Stomach (tissue), 8 donors: ENCODE measurements at regions not wholly inside any gene's neighbourhood (a gene's known extent, or its start where the extent isn't known, plus 50 kb on each side); places are given as distances from the start of the nearest gene placed in this dataset.

ENCODE experiments used
- DNase-seq, 2 donors: peaks; one replicate each; pipeline versions ENCODE4 v3.0.0 to v3.0.0-alpha.2; 2013 to 2019
- H3K27ac ChIP-seq, 5 donors: fragments of 200-600 bp in 4 of 5; sonication (generic) in 4 of 5; one replicate each; pipeline ENCODE4 v1.5.1; 2013 to 2019; ENCODE audit warnings: mild to moderate bottlenecking in 1 of 5, moderate library complexity in 1 of 5
- H3K27me3 ChIP-seq, 3 donors: fragments of 200-600 bp; sonication (generic); one replicate each; pipeline ENCODE4 v1.5.1; 2017 to 2019; ENCODE audit warnings: mixed run types in 1 of 3
- H3K36me3 ChIP-seq, 4 donors: fragments of 200-600 bp; sonication (generic); 1 replicate in 3 of 4; 2 replicates in 1 of 4; pipeline ENCODE4 v1.5.1; 2016 to 2019
- H3K4me1 ChIP-seq, 4 donors: fragments of 200-600 bp; sonication (generic); one replicate each; pipeline ENCODE4 v1.5.1; 2016 to 2019
- H3K4me3 ChIP-seq, 4 donors: fragments of 200-600 bp; sonication (generic) in 3 of 4; one replicate each; pipeline ENCODE4 v1.5.1; 2016 to 2019; ENCODE audit warnings: mild to moderate bottlenecking in 1 of 4
- H3K9me3 ChIP-seq, 4 donors: fragments of 200-600 bp; sonication (generic); one replicate each; pipeline ENCODE4 v1.5.1; 2016 to 2019
- EP300 ChIP-seq: sonication (generic); formaldehyde crosslinking; IDR thresholded peaks from one replicate; pipeline ENCODE4 v1.6.1; 2017; ENCODE audit warnings: antibody characterized with exemption
- POLR2A ChIP-seq, 4 donors: fragments of 450-650 bp; IDR thresholded peaks; one replicate each; pipeline ENCODE4 v1.6.1; 2016; ENCODE audit warnings: antibody characterized with exemption in 4 of 4, control low read depth in 2 of 4, mild to moderate bottlenecking in 1 of 4, moderate library complexity in 1 of 4
- POLR2AphosphoS5 ChIP-seq, 3 donors: sonication (generic); formaldehyde crosslinking; IDR thresholded peaks; one replicate each; pipeline ENCODE4 v1.6.1; 2016; ENCODE audit warnings: antibody characterized with exemption in 3 of 3
- WGBS, 5 donors: extraction: QIAGEN DNeasy Blood & Tissue Kit in 3 of 5; methylation state at CpG; one replicate each; pipeline versions ENCODE4 v1.1.5 to v1.1.7; 2013 to 2018; 5-methylcytosine and 5-hydroxymethylcytosine counted together
- intact Hi-C: fragments of 100-400 bp; cut with DNase I; formaldehyde crosslinking; loops from one replicate; pipeline ENCODE4 v1.15.1; 2023; ENCODE audit warnings: low total_unique reads
- TF ChIP-seq, protein P1 (sequence below), 7 experiments: fragments of 450-650 bp in 4 of 7; fragments of 200-600 bp in 3 of 7; sonication (generic) in 3 of 7; IDR thresholded peaks; one replicate each; pipeline ENCODE4 v1.5.1; 2016 to 2019; ENCODE audit warnings: antibody characterized with exemption in 7 of 7, control low read depth in 2 of 7, mild to moderate bottlenecking in 1 of 7
- donor health status: healthy with polysubstance abuse.
- donor health status: Bipolar disorder and iron deficiency.
- donor health status: healthy.

DNA sequence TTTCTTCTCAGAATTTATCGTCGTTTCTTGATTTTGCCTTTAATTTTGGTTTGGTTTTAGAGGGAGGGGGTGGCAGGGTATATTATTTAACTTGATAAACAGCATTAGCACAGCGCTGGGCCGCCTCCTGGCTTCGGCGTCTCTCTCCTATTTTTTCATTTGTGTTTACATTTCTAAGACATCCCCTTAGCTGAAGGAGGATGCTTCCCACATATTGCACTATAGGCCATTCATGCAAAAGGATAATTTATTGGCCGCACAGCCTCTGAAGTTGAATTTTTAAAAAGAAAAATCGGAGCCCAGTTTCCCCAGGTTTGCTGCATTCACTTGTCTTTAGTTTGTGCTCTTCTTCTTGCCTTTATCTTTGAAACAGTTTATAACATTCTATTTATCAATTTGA lies 497.4 kb upstream of the ZFHX3 start:
- H3K4me1 ChIP-seq: peaks cover 0 to 6% (median 0%) of the 10 kb centered on the region in 4 donors
- no peaks in the 10 kb centered on the region for H3K36me3 ChIP-seq
- H3K9me3 ChIP-seq: no peaks in the 10 kb centered on the region
- TF ChIP-seq POLR2A (IDR thresholded peaks at IDR 0.05) (no peak), POLR2AphosphoS5 (IDR thresholded peaks at IDR 0.05) (no peak)
- no peak for DNase-seq
- no peak overlapping the region for H3K27ac ChIP-seq
- 63 to 73% (median 67%) methylated on average over 8 of the region's 8 CpGs for WGBS, 5 donors
- intact Hi-C loops: no loop called here
- H3K4me3 ChIP-seq: no peak overlapping the region
- peaks cover 0 to 77% (median 55%) of the 10 kb centered on the region in 3 donors for H3K27me3 ChIP-seq

DNA sequence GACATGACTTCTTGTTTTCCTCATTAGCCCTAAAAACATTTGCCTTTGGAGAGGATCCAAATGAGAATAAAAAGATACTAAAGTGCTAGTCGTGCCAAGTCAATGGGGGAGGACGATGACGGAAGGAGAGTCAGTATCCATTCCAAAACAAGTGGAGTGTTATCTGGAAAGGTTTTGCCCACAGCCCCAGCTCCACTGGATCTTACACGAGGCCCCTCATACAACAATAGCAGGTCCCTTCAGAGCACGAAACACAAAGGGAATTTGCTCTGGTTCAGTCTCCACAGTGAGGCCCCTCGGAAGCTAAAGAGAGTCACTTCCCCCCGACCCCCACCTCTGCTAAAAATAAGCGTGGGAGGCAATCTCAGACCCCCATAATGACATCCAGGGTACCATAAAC lies 496.9 kb upstream of the ZFHX3 start:
- Histone ChIP-seq H3K36me3 (no peaks in the 10 kb centered on the region), H3K4me3 (no peak overlapping the region), H3K4me1 (peaks cover 0 to 6% (median 0%) of the 10 kb centered on the region in 4 donors), H3K27me3 (peaks cover 0 to 72% (median 51%) of the 10 kb centered on the region in 3 donors), H3K9me3 (no peaks in the 10 kb centered on the region), H3K27ac (no peak overlapping the region)
- DNase-seq: no peak
- 31 to 41% (median 40%) methylated on average over 8 of the region's 8 CpGs for WGBS, 5 donors
- TF ChIP-seq EP300 (no peak), POLR2A (IDR thresholded peaks at IDR 0.05) (no peak), POLR2AphosphoS5 (IDR thresholded peaks at IDR 0.05) (no peak)
- TF ChIP-seq, protein P1, sequence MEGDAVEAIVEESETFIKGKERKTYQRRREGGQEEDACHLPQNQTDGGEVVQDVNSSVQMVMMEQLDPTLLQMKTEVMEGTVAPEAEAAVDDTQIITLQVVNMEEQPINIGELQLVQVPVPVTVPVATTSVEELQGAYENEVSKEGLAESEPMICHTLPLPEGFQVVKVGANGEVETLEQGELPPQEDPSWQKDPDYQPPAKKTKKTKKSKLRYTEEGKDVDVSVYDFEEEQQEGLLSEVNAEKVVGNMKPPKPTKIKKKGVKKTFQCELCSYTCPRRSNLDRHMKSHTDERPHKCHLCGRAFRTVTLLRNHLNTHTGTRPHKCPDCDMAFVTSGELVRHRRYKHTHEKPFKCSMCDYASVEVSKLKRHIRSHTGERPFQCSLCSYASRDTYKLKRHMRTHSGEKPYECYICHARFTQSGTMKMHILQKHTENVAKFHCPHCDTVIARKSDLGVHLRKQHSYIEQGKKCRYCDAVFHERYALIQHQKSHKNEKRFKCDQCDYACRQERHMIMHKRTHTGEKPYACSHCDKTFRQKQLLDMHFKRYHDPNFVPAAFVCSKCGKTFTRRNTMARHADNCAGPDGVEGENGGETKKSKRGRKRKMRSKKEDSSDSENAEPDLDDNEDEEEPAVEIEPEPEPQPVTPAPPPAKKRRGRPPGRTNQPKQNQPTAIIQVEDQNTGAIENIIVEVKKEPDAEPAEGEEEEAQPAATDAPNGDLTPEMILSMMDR (IDR thresholded peaks at IDR 0.05): no peak
- intact Hi-C loops: no loop called here

DNA sequence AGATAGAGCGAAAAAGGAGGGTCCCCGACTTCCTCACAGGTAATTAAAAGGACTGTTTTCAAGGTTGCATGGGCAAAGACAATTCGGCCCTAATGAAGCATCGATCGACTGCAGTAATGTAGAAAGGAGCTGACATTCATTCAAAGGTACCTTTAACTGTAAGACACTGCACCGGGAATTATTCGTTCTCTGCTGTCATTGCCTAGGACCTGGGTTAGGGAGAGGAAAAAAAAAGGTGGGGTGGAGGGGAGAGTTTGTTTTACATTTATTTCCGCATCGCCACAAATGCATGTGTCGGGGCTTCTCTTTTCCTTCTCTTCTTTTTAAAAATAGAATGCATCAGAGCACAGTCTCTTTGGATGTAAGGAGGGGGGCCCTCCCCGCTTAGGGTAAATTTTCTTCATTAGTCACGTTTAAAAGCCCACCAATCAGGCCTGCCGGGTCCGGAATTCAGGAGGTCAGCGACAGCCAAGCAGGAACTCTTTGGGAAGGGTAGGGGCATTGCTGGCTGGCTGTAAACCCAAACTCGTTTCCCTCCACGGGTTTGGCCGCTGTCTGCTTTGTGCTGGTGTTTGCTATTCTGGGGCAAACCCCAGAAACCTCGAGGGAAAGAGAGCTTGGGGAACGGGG lies 496.2 kb upstream of the ZFHX3 start:
- intact Hi-C loops: no loop called here
- no peaks in the 10 kb centered on the region for H3K9me3 ChIP-seq
- no peak for DNase-seq
- peaks cover 0 to 65% (median 49%) of the 10 kb centered on the region in 3 donors for H3K27me3 ChIP-seq
- 25 to 31% (median 26%) methylated on average over 20 of the region's 20 CpGs for WGBS, 5 donors
- peaks cover 0 to 6% (median 0%) of the 10 kb centered on the region in 4 donors for H3K4me1 ChIP-seq
- H3K36me3 ChIP-seq: no peaks in the 10 kb centered on the region
- no peak overlapping the region for H3K4me3 ChIP-seq
- no peak for TF ChIP-seq POLR2AphosphoS5 (IDR thresholded peaks at IDR 0.05)
- no peak for TF ChIP-seq EP300
- TF ChIP-seq POLR2A (IDR thresholded peaks at IDR 0.05): no peak
- TF ChIP-seq, protein P1 (IDR thresholded peaks at IDR 0.05): no peak
- H3K27ac ChIP-seq: no peak overlapping the region

DNA sequence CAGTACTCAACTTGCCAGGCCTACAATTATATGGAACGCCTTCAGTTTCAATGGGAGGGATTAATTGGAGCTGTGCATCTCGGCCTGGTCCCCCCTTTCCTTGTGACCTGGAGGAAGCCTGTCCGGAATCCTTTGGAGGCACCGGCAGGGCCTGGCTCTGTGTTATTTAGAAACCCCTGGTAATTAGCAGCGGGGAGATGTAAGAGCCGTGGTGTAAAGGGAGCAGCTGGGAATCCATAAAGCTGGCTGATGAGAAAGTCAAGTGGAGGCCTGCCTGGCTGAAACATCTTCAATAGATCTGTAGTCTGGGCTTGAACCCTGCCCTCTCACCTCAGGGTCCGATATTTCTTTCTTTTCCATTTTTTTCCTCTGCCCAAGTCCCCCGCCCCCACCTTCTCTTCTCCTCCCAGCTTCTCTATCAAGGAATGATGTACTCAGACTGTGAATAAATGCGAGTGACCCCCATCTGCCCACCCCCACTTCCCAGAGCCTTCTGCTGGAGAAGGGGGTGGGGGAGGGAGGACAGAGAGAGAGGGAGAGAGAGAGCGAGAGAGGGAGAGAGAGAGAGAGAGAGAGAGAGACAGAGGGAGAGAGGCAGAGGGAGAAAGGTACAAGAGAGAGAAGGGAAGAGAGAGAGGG lies 495.5 kb upstream of the ZFHX3 start:
- Histone ChIP-seq H3K36me3 (no peaks in the 10 kb centered on the region), H3K4me3 (no peak overlapping the region), H3K4me1 (peaks cover 0 to 6% (median 0%) of the 10 kb centered on the region in 4 donors), H3K27me3 (peaks cover 0 to 59% (median 44%) of the 10 kb centered on the region in 3 donors), H3K27ac (no peak overlapping the region), H3K9me3 (no peaks in the 10 kb centered on the region)
- 66 to 75% (median 69%) methylated on average over 8 to 10 of the region's 10 CpGs for WGBS, 5 donors
- no peak for DNase-seq
- TF ChIP-seq, protein P1 (IDR thresholded peaks at IDR 0.05): no peak
- TF ChIP-seq EP300: no peak
- TF ChIP-seq POLR2AphosphoS5 (IDR thresholded peaks at IDR 0.05): no peak
- TF ChIP-seq POLR2A (IDR thresholded peaks at IDR 0.05): no peak
- intact Hi-C loops: no loop called here

DNA sequence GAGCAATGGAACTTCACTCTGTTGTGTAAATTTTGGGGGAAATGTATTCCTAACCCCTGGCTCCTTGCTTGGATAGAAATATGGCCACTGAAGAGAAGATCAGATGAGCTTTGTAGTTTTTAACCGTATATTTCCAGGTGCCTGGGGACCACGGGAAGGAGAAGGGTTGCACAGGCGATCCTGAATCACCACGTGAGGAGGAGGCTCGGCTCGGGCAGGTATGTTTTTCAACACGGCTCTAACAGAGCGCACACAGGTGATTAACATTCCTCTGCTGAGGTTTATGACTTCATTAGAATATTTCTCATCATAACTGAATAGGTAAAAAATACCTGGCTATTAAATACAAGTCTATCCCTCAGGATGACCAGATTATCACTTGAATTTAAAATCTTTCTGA lies 495.0 kb upstream of the ZFHX3 start:
- DNase-seq: no peak
- H3K36me3 ChIP-seq: no peaks in the 10 kb centered on the region

More for the DNA sequence above, 495.0 kb upstream of the ZFHX3 start:
- intact Hi-C loops: no loop called here
- 76 to 85% (median 79%) methylated on average over 8 of the region's 8 CpGs for WGBS, 5 donors
- Histone ChIP-seq H3K4me3 (no peak overlapping the region), H3K27ac (no peak overlapping the region), H3K27me3 (peaks cover 0 to 54% (median 40%) of the 10 kb centered on the region in 3 donors), H3K9me3 (no peaks in the 10 kb centered on the region), H3K4me1 (peaks cover 0 to 6% (median 0%) of the 10 kb centered on the region in 4 donors)
- TF ChIP-seq POLR2AphosphoS5 (IDR thresholded peaks at IDR 0.05) (no peak), POLR2A (IDR thresholded peaks at IDR 0.05) (no peak), EP300 (no peak)
- TF ChIP-seq, protein P1 (IDR thresholded peaks at IDR 0.05): no peak
